ENCODE measurements at regions not wholly inside any gene's neighbourhood (a gene's known extent, or its start where the extent isn't known, plus 50 kb on each side); places are given as distances from the start of the nearest gene placed in this dataset.

DNA sequence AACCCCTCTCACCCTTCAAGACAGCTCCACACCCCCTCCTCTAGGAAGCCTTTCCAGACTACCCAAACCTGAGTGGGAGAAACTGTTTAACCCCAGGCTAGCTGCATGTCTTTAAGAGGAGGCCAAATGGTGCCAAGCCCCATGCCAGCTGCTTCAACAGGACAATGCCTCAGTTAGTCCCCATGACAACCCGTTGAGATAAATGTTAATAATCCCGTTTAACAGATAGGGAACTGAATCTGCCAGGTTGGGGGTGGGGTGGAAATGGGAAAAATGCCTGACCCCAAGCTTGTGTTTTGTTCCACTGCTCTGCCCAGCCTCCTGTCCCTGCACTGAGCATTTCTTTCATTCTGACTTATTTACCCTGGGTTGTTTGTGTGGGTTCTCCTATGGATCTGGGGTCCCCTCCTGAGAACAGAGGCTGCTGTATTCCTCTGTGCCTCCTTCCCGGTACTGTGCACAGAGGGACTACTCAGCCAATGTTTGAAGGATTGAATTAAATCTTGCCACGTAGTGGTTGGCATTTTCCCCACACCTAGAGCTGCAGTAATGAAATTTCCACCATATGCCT is 452.6 kb upstream of the ZMIZ1 start:
- no peak for DNase-seq (ENCODE audit: low spot score)
- in situ Hi-C loops (cut with MboI; ENCODE audit: low sequenced_read_pairs, unreplicated experiment) = no loop called here
- no peak for TF ChIP-seq CTCF (IDR thresholded peaks at IDR 0.05; ENCODE audit: borderline replicate concordance, control extremely low read depth, extremely low read depth, insufficient read depth, missing control alignments)

GRCh38 chr10:78617115-78617514 is 451.7 kb upstream of the ZMIZ1 start:
- in situ Hi-C loops (cut with MboI; ENCODE audit: low sequenced_read_pairs, unreplicated experiment) = no loop called here
- no peak for DNase-seq (ENCODE audit: low spot score)
- no peak for TF ChIP-seq CTCF (IDR thresholded peaks at IDR 0.05; ENCODE audit: borderline replicate concordance, control extremely low read depth, extremely low read depth, insufficient read depth, missing control alignments)

GRCh38 chr10:78617631-78618030 is 451.1 kb upstream of the ZMIZ1 start:
- in situ Hi-C loops (cut with MboI; ENCODE audit: low sequenced_read_pairs, unreplicated experiment) = no loop called here
- TF ChIP-seq CTCF (IDR thresholded peaks at IDR 0.05; ENCODE audit: borderline replicate concordance, control extremely low read depth, extremely low read depth, insufficient read depth, missing control alignments) = no peak
- no peak for DNase-seq (ENCODE audit: low spot score)

DNA sequence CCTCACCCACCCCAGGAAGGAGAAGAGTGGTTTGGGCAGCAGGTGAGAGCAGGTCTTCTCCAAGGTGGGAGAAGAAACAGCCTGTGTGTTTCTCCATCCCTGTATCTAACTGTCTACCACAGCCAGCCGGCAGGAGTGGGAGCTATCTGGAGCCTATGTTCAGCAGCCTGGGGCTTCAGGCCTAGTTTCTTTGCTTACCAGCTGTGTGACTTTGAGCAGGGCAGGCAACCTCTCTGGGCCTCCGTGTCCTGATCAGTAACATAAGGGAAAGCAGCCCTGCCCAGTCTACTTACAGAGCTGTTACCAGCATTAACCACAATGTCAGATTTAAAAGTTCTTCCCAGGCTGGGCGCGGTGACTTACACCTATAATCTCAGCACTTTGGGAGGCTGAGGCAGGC is 450.7 kb upstream of the ZMIZ1 start:
- DNase-seq (ENCODE audit: low spot score) = no peak
- in situ Hi-C loops (cut with MboI; ENCODE audit: low sequenced_read_pairs, unreplicated experiment) = no loop called here
- TF ChIP-seq CTCF (IDR thresholded peaks at IDR 0.05; ENCODE audit: borderline replicate concordance, control extremely low read depth, extremely low read depth, insufficient read depth, missing control alignments) = no peak

DNA sequence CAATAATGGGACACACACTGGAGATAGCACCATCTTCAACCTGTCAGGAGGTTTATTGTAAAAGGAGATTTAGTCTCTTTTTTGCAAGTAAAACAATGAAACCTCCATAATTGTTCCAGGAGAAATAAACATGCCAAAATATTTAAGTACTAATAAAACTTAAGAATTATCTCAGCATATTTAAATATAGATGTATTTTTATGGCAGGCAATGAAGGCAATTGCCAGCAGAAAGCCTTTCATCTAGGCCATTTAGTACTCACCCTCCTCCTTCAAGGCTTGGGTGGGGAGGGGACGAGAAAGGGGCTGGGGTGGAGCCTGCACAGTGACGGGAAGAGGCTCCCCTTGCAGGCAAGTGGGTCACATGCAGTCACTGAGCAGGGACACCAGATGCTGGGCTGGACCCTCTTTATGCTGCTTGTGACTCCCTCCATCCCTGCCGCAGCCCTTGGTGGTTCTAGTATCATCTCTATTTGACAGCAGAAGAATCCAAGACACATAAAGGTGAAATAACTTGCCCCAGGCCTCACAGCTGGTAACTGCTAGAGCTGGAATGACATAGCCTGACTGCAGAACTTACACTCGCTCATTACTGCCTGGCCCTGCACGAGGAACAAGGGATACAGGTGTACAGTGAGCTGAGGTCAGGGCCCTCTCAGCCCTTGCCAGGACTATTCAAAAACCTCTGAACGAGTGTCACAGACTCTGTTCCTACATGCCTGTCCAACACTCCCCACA is 449.5 kb upstream of the ZMIZ1 start:
- no peak for DNase-seq (ENCODE audit: low spot score)
- in situ Hi-C loops (cut with MboI; ENCODE audit: low sequenced_read_pairs, unreplicated experiment) = no loop called here
- no peak for TF ChIP-seq CTCF (IDR thresholded peaks at IDR 0.05; ENCODE audit: borderline replicate concordance, control extremely low read depth, extremely low read depth, insufficient read depth, missing control alignments)

DNA sequence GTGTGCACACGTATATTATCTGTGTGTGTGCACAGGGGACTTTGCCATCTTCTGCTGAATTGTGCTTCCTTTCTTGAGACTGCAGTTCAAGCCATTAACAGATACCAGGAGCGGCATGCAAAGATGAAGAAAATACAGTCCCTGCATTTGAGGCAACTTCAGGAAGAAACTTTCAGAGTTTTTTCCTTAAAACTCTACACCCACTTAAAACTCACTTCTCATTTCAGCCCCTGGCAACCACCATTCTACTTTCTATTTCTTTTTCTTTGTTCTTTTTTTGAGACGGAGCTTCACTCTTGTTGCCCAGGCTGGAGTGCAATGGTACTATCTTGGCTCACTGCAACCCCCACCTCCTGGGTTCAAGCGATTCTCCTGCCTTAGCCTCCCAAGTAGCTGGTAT is 448.9 kb upstream of the ZMIZ1 start:
- in situ Hi-C loops (cut with MboI; ENCODE audit: low sequenced_read_pairs, unreplicated experiment) = no loop called here
- no peak for DNase-seq (ENCODE audit: low spot score)

More for the DNA sequence above, 448.9 kb upstream of the ZMIZ1 start:
- TF ChIP-seq CTCF (IDR thresholded peaks at IDR 0.05; ENCODE audit: borderline replicate concordance, control extremely low read depth, extremely low read depth, insufficient read depth, missing control alignments) = no peak

All from GM13976 (cell line).